Neural progenitor cell (in vitro differentiated cells): ENCODE measurements at regions not wholly inside any gene's neighbourhood (a gene's known extent, or its start where the extent isn't known, plus 50 kb on each side); places are given as distances from the start of the nearest gene placed in this dataset.

ENCODE experiments used
- EZH2 ChIP-seq: fragments of 200-600 bp; sonication (generic); IDR thresholded peaks from 2 replicates; pipeline ENCODE4 v1.6.1; 2017; ENCODE audit warnings: antibody characterized with exemption, mild to moderate bottlenecking, moderate library complexity
- TF ChIP-seq, protein P1 (sequence below): fragments of 200-600 bp; sonication (generic); IDR thresholded peaks from 2 replicates; pipeline ENCODE4 v1.5.1; 2017; ENCODE audit warnings: antibody characterized with exemption, mild to moderate bottlenecking

DNA sequence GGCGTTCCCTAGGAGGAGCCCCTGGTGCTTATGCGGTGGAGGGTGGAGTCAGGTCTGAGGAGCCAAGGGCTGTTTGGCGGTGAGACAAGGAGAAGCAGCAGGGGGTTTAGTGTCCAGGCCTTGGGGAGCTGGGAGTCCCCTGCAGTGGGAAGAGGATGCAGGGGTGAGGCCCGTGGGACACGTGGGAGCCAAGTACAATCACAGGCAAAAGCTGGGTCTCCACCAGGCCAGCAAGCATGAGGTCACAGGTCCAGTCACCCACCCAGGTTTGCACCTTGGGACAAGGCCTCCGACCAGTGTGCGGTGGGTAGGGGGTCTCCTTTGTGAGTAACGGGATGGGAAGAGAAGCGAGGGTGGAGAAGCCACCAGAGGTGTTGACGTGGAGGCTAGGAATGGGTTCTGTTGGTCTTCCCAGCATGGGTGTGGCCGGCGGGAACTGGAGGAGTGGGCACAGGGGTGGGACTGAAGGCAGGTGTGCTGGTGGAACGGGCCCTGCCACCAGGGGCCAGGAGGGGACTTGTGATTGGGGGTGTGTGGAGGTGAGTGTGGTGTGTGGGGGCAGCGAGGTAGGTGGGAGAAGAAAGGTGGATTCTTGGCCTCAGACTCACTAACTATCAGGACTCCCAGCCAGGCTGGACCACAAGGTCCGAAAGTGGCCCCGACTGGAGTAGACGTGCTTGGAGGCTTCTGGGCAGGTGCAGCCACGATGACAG lies 953.6 kb downstream of the TBC1D22A start:
- TF ChIP-seq, protein P1, sequence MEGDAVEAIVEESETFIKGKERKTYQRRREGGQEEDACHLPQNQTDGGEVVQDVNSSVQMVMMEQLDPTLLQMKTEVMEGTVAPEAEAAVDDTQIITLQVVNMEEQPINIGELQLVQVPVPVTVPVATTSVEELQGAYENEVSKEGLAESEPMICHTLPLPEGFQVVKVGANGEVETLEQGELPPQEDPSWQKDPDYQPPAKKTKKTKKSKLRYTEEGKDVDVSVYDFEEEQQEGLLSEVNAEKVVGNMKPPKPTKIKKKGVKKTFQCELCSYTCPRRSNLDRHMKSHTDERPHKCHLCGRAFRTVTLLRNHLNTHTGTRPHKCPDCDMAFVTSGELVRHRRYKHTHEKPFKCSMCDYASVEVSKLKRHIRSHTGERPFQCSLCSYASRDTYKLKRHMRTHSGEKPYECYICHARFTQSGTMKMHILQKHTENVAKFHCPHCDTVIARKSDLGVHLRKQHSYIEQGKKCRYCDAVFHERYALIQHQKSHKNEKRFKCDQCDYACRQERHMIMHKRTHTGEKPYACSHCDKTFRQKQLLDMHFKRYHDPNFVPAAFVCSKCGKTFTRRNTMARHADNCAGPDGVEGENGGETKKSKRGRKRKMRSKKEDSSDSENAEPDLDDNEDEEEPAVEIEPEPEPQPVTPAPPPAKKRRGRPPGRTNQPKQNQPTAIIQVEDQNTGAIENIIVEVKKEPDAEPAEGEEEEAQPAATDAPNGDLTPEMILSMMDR, result no peak
- no peak for TF ChIP-seq EZH2
